GM21515 (cell line): ENCODE measurements at regions not wholly inside any gene's neighbourhood (a gene's known extent, or its start where the extent isn't known, plus 50 kb on each side); places are given as distances from the start of the nearest gene placed in this dataset.
"Not testable (repeated sequence)": the region's sequence is repeated elsewhere in the genome, so short reads cannot be mapped to it uniquely, and the experiment has no call there.

ENCODE experiments used
- ATAC-seq: cut with Tn5 transposase; IDR thresholded peaks from one replicate; pipeline ENCODE4 v1.9.1; 2021; ENCODE audit not compliant: unreplicated experiment

DNA sequence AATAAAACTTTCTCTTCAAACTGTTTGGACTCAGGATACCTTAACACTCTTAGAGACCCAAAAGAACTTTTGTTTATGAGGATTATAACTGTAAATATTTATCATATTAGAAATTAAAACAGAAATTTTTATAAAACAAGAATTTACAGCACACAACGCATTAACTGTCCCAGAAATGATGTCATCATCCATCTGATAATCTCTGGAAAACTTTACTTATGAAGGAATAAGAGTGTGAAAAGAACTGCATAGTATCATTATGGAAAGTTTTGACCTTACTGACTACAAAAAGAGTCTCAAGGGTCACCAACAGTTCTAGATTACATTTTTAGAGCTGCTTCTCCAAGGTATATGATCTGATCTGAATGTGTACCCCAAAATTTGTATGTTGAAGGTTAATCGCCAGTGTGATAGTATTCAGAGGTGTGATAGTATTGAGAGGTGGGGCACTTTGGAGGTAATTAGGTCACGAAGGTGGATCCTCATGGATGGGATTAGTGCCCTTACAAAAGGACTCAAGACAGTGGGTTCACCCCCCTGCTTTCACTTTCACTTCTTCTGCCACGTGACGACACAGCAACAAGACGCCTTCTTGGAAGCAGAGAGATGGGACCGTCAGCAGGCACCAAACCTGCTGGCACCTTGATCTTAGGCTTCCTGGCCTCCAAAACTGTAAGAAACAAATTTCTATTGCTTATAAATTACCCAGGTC is 95.7 kb upstream of the NR5A2 start:
- ATAC-seq: no peak

DNA sequence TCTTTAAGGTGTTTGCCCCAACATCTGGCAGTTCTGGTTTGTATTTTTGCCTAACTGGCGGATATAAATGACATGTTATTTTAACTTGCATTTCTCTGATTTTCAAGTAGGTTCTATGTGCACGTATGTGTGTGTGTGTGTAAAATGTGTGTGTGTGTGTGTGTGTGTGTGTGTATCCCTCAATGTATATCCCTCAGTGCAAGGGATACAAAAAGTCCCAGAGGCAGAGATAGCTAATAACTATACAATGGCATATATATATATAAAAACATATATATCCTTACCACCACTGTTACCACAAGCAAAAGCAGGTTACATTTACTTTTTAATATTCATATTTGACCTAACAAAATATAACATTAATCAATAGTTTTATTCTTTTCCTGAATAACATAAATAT is 95.0 kb upstream of the NR5A2 start:
- no peak for ATAC-seq

GRCh38 chr1:199936441-199936840 is 91.1 kb upstream of the NR5A2 start:
- no peak for ATAC-seq

GRCh38 chr1:199937161-199937560 is 90.3 kb upstream of the NR5A2 start:
- no peak for ATAC-seq

GRCh38 chr1:199937661-199938060 is 89.8 kb upstream of the NR5A2 start:
- ATAC-seq: no peak

GRCh38 chr1:199944986-199945385 is 82.5 kb upstream of the NR5A2 start:
- ATAC-seq: no peak

- ATAC-seq: no peak
Observed at GRCh38 chr1:199945591-199945990, 81.9 kb upstream of the NR5A2 start.

- no peak for ATAC-seq
Observed at GRCh38 chr1:199946305-199947155, 81.0 kb upstream of the NR5A2 start.

DNA sequence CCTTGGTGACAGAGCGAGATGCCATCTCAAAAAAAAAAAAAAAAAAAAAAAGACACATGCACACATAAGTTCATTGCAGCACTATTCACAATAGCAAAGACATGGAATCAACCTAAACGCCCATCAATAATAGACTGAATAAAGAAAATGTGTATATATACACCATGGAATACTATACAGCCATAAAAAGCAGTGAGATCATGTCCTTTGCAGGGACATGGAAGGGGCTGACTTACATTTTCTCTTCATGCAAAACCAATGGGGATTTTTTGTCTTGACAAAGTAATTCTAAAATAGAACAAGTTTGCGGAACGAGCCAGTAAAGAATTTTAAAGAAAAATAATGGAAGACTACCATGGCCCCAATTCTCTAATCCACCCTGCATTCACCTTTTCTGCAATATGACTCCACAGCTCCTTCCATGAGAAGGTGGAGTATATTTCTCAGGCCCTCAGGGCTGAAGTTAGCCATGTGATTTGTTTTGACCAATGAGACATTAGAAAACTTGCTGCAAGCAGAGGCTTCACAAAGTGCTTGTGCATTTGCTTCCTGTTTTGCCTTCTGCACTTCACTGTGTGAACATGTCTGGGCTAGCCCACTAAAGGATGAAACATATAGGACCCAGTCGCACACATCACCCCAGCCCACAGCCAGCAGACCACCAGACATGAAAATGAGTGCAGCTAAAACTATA is 78.8 kb upstream of the NR5A2 start:
- no peak for ATAC-seq

- ATAC-seq: not testable (repeated sequence)
Observed at GRCh38 chr1:199951005-199951404, 76.5 kb upstream of the NR5A2 start.

DNA sequence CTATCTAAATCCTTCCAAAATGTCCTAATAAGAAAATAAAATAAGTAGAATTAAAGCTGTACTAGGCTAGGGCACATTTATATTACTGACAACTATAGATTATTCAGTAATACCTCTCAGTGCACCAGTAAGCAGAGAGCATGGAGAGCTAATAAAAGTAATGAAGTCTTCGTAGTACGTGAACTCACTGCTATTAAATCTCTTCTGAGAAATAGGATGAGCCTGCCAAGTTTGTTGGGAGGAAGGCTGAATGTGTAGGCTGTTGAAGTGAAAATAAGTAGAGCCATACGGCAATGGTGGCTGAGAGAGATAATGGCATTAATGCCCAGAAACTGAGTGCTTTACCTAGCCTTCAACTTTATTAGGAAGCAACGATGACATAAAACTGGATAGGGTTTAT is 73.9 kb upstream of the NR5A2 start:
- no peak for ATAC-seq

- no peak for ATAC-seq
Observed at GRCh38 chr1:199954699-199955098, 72.8 kb upstream of the NR5A2 start.

- no peak for ATAC-seq
Observed at GRCh38 chr1:199955235-199955634, 72.3 kb upstream of the NR5A2 start.

- ATAC-seq: no peak
Observed at GRCh38 chr1:199956005-199956404, 71.5 kb upstream of the NR5A2 start.

DNA sequence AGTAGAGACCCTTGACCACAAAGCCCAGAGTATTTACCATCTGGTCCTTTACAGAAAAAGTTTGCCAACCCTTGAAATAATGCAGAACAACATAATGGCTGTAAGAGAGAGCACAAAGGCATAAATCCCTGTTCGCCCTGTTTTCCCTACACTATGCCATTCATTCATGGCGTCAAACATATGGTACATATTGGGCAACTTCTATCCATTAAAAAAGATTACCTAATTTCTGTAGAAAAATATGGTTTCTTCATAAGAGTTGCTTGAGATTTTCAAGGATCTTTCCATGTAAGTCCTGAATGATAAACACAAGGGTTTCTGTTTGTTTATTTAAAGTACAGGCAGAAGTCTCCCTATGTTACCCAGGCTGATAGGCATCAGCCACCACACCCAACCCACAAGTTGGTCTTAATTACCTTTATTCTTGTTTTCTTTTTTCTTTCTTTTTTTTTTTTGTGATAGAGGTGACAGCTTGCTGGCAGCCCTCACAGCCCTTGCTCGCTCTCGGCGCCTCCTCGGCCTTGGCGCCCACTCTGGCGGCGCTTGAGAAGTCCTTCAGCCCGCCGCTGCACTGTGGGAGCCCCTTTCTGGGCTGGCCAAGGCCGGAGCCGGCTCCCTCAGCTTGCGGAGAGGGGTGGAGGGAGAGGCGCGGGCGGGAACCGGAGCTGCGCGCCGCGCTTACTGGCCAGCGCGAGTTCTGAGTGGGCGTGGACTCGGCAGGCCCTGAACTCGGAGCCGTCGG is 68.3 kb upstream of the NR5A2 start:
- ATAC-seq: no peak

GRCh38 chr1:199959775-199960110 is 67.8 kb upstream of the NR5A2 start:
- no peak for ATAC-seq

- no peak for ATAC-seq
Observed at GRCh38 chr1:199970125-199970524, 57.4 kb upstream of the NR5A2 start.

DNA sequence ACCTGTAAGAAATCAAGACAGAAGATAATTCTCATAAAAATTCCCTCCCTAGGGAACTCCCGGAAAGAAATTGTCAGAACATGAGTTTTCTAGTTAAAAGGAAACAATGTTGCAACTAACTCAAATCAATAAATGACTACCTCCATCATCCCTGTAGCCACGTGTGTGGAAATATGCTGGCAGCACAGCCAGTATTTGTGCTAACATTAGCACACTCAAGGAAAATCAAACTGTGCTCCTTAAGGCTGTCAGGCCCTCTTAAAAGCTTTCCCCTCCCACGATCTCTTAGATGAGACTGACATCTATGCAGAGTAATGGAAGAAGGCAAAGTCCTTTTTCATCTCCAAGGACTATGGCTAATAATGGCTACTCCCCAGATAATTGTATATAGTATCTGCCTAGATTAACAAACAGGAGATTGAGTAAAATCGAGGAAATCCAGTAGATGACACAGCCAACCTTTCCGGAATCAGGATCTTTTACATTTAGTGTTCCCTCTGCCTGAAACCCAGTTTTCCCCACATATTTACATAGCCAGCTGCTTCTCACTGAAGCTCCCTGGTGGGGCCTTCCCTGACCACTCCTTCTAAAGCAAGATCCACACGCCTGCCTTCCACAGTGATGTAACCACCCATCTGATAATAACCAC is 50.9 kb upstream of the NR5A2 start:
- no peak for ATAC-seq
